ENCODE measurements at regions not wholly inside any gene's neighbourhood (a gene's known extent, or its start where the extent isn't known, plus 50 kb on each side); places are given as distances from the start of the nearest gene placed in this dataset.

- TF ChIP-seq, protein P1, sequence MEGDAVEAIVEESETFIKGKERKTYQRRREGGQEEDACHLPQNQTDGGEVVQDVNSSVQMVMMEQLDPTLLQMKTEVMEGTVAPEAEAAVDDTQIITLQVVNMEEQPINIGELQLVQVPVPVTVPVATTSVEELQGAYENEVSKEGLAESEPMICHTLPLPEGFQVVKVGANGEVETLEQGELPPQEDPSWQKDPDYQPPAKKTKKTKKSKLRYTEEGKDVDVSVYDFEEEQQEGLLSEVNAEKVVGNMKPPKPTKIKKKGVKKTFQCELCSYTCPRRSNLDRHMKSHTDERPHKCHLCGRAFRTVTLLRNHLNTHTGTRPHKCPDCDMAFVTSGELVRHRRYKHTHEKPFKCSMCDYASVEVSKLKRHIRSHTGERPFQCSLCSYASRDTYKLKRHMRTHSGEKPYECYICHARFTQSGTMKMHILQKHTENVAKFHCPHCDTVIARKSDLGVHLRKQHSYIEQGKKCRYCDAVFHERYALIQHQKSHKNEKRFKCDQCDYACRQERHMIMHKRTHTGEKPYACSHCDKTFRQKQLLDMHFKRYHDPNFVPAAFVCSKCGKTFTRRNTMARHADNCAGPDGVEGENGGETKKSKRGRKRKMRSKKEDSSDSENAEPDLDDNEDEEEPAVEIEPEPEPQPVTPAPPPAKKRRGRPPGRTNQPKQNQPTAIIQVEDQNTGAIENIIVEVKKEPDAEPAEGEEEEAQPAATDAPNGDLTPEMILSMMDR (IDR thresholded peaks at IDR 0.05) = no peak
- TF ChIP-seq EZH2 (IDR thresholded peaks at IDR 0.05; ENCODE audit: borderline replicate concordance, insufficient read depth, low read depth, low read length, poor library complexity, severe bottlenecking) = no peak
Measured at GRCh38 chr12:58564721-58565120, 355.6 kb downstream of the LRIG3 start.

Data from B cell (primary cell).